ENCODE measurements at regions not wholly inside any gene's neighbourhood (a gene's known extent, or its start where the extent isn't known, plus 50 kb on each side); places are given as distances from the start of the nearest gene placed in this dataset.

DNA sequence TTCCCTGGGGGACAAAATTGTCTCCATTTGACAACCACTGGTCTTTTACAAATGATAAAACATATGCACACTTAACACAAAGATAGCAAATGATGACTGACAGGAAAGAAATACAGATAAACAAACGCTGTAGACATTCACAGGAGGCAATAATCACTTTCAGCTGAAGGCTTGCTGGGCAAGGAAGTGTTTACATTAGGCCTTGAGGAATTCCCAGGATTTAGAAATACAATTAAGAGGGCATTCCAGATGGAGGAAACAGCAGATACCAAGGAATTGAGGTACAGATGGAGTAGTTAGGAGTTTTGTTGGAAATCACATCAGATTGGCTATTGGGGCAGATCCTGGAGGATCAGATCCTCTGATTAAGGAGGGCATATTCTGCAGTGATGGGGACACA is 93.9 kb downstream of the DYRK2 start:
- TF ChIP-seq, protein P1, sequence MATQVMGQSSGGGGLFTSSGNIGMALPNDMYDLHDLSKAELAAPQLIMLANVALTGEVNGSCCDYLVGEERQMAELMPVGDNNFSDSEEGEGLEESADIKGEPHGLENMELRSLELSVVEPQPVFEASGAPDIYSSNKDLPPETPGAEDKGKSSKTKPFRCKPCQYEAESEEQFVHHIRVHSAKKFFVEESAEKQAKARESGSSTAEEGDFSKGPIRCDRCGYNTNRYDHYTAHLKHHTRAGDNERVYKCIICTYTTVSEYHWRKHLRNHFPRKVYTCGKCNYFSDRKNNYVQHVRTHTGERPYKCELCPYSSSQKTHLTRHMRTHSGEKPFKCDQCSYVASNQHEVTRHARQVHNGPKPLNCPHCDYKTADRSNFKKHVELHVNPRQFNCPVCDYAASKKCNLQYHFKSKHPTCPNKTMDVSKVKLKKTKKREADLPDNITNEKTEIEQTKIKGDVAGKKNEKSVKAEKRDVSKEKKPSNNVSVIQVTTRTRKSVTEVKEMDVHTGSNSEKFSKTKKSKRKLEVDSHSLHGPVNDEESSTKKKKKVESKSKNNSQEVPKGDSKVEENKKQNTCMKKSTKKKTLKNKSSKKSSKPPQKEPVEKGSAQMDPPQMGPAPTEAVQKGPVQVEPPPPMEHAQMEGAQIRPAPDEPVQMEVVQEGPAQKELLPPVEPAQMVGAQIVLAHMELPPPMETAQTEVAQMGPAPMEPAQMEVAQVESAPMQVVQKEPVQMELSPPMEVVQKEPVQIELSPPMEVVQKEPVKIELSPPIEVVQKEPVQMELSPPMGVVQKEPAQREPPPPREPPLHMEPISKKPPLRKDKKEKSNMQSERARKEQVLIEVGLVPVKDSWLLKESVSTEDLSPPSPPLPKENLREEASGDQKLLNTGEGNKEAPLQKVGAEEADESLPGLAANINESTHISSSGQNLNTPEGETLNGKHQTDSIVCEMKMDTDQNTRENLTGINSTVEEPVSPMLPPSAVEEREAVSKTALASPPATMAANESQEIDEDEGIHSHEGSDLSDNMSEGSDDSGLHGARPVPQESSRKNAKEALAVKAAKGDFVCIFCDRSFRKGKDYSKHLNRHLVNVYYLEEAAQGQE (IDR thresholded peaks at IDR 0.05; ENCODE audit: insufficient read depth in 1 of 2, low read depth in 2 of 2, low read length in 2 of 2): no peak
- TF ChIP-seq FOXP2 (optimal IDR thresholded peaks at IDR 0.05; ENCODE audit: borderline replicate concordance, extremely low read depth, extremely low read length, insufficient read depth) (no peak), SIN3A (IDR thresholded peaks at IDR 0.05; ENCODE audit: borderline replicate concordance, insufficient read depth, low read length) (no peak), POLR2AphosphoS5 (IDR thresholded peaks at IDR 0.05; ENCODE audit: low read depth, low read length) (no peak), TAF1 (IDR thresholded peaks at IDR 0.05; ENCODE audit: borderline replicate concordance, insufficient read depth, low read length) (no peak)

DNA sequence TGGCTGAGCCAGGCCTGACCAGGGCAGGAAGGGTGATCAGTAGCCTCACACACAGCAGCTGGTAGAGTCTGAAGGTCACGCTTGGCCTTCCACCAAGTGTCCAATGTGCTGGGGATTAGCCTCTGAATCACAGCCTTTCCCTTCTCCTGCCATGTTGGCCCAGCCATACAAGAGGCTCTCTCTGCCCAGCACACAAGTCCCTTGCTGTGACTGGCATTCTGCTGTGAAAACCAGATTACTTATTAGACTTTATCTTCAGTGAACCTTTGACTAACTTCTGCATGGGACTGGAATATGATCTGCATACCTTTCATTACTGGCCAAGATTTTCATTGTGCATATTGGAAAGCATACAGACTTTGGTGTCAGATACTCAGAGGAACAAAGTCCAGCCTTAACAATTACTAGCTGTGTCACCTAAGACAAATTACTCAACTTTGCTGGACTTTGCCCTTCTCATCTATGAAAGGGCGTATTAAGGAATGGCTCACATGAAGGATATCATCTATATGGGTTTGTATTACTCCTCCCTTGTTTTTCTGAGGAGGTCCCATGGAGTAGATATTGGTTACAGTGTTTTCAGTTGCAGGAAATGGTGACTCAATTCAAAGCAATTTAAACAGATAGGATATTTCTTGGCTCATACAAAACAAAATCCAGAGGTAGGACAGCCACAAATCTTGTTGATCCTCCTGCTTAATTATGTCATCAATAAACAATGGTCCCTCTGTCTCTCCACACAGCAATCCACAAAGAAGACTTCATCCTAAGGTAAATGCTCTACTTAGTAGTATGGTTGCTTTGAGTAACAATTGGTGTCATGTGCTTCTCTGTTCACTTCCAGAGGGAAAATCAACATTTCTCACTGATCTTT is 99.6 kb downstream of the DYRK2 start:
- TF ChIP-seq SIN3A (IDR thresholded peaks at IDR 0.05; ENCODE audit: borderline replicate concordance, insufficient read depth, low read length) (no peak), FOXP2 (optimal IDR thresholded peaks at IDR 0.05; ENCODE audit: borderline replicate concordance, extremely low read depth, extremely low read length, insufficient read depth) (no peak), TAF1 (IDR thresholded peaks at IDR 0.05; ENCODE audit: borderline replicate concordance, insufficient read depth, low read length) (no peak), POLR2AphosphoS5 (IDR thresholded peaks at IDR 0.05; ENCODE audit: low read depth, low read length) (no peak)
- TF ChIP-seq, protein P1 (IDR thresholded peaks at IDR 0.05; ENCODE audit: insufficient read depth in 1 of 2, low read depth in 2 of 2, low read length in 2 of 2): no peak

DNA sequence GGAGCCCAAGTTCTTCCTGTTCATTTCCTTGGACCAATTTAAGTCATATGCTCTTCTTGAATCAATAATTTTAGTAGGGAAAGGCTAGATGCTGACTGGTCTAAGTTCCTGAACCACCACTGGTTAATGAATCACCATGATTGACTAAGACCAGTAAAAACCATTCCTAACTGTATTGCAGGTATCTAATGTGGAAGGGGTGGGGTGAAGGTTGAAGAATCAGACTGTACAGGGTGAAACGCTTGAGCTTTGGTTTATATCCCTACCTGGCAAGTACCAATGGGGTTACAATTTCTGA is 100.1 kb downstream of the DYRK2 start:
- TF ChIP-seq FOXP2 (optimal IDR thresholded peaks at IDR 0.05; ENCODE audit: borderline replicate concordance, extremely low read depth, extremely low read length, insufficient read depth) (no peak), TAF1 (IDR thresholded peaks at IDR 0.05; ENCODE audit: borderline replicate concordance, insufficient read depth, low read length) (no peak), POLR2AphosphoS5 (IDR thresholded peaks at IDR 0.05; ENCODE audit: low read depth, low read length) (no peak), SIN3A (IDR thresholded peaks at IDR 0.05; ENCODE audit: borderline replicate concordance, insufficient read depth, low read length) (no peak)
- TF ChIP-seq, protein P1 (IDR thresholded peaks at IDR 0.05; ENCODE audit: insufficient read depth in 1 of 2, low read depth in 2 of 2, low read length in 2 of 2): no peak

DNA sequence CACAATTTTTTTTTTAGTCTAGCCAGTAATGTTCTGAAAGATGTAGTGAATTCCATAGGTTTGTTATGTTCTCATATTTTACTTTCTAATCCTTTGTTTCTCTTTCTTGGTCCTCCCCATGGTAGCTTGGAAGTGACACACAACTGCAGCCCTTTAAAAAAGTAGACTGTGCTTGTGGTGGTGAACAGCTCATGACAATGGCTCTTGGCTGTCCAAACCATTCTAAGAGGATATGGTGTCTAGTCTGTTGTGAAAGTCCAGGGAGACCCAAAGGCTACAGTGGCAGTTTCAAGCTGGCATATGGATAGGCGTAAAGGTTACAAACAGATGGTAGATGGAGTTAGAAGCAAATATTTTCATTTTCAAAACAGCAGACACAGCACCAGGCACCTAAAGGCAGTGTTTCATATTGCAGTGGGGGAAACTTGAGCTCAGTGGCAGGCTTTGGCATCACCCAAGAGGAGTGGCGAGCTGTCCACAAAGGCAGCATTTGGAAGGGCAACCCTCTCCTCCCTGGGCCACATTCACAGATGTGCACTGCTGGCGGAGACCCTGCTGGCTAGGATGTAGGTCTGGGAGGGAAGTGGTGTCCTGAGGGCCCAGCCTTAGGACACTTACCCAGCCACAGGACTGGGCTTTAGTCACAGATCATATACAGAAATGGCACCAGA is 102.1 kb downstream of the DYRK2 start:
- no peak for TF ChIP-seq POLR2AphosphoS5 (IDR thresholded peaks at IDR 0.05; ENCODE audit: low read depth, low read length)
- no peak for TF ChIP-seq FOXP2 (optimal IDR thresholded peaks at IDR 0.05; ENCODE audit: borderline replicate concordance, extremely low read depth, extremely low read length, insufficient read depth)
- TF ChIP-seq TAF1 (IDR thresholded peaks at IDR 0.05; ENCODE audit: borderline replicate concordance, insufficient read depth, low read length): no peak
- TF ChIP-seq, protein P1 (IDR thresholded peaks at IDR 0.05; ENCODE audit: insufficient read depth in 1 of 2, low read depth in 2 of 2, low read length in 2 of 2): no peak
- TF ChIP-seq SIN3A (IDR thresholded peaks at IDR 0.05; ENCODE audit: borderline replicate concordance, insufficient read depth, low read length): no peak
